ENCODE measurements at regions not wholly inside any gene's neighbourhood (a gene's known extent, or its start where the extent isn't known, plus 50 kb on each side); places are given as distances from the start of the nearest gene placed in this dataset.

- Histone ChIP-seq H3K36me3 (replicated peaks in 1 of 2) (no peaks in the 10 kb centered on the region), H3K4me1 (replicated peaks in 1 of 2) (no peaks in the 10 kb centered on the region), H3K9me3 (replicated peaks in 1 of 3) (no peaks in the 10 kb centered on the region), H3K4me3 (no peak overlapping the region), H3K27me3 (peaks cover 8% of the 10 kb centered on the region), H3K27ac (no peak overlapping the region)
- 75 to 89% (median 80%) methylated on average over 4 of the region's 4 CpGs for WGBS, 4 donors
- intact Hi-C loops (cut with DNase I) = no loop called here
- no peak for DNase-seq
- no peak for TF ChIP-seq CTCF (IDR thresholded peaks at IDR 0.05)
- TF ChIP-seq POLR2A (IDR thresholded peaks at IDR 0.05) = no peak
Observed at GRCh38 chr22:47768027-47768426, 1005.6 kb downstream of the TBC1D22A start.

- TF ChIP-seq POLR2A (IDR thresholded peaks at IDR 0.05) = no peak
- TF ChIP-seq CTCF (IDR thresholded peaks at IDR 0.05) = no peak
- Histone ChIP-seq H3K27me3 (peaks cover 8% of the 10 kb centered on the region), H3K9me3 (replicated peaks in 1 of 3) (no peaks in the 10 kb centered on the region), H3K4me1 (replicated peaks in 1 of 2) (no peaks in the 10 kb centered on the region), H3K4me3 (no peak overlapping the region), H3K36me3 (replicated peaks in 1 of 2) (no peaks in the 10 kb centered on the region), H3K27ac (no peak overlapping the region)
- intact Hi-C loops (cut with DNase I) = no loop called here
- 62 to 74% (median 72%) methylated on average over 4 to 5 of the region's 5 CpGs for WGBS, 4 donors
- DNase-seq = no peak
Observed at GRCh38 chr22:47767403-47767802, 1005.0 kb downstream of the TBC1D22A start.

- no peak for TF ChIP-seq CTCF (IDR thresholded peaks at IDR 0.05)
- TF ChIP-seq POLR2A (IDR thresholded peaks at IDR 0.05) = no peak
- DNase-seq = no peak
- no peak overlapping the region for H3K27ac ChIP-seq
- H3K4me3 ChIP-seq = no peak overlapping the region
- no peaks in the 10 kb centered on the region for H3K9me3 ChIP-seq (replicated peaks in 1 of 3)
- H3K27me3 ChIP-seq = peaks cover 8% of the 10 kb centered on the region
- intact Hi-C loops (cut with DNase I) = no loop called here
- WGBS, 4 donors = 68 to 76% (median 73%) methylated on average over 6 of the region's 6 CpGs
- no peaks in the 10 kb centered on the region for H3K36me3 ChIP-seq (replicated peaks in 1 of 2)
- no peaks in the 10 kb centered on the region for H3K4me1 ChIP-seq (replicated peaks in 1 of 2)
Observed at GRCh38 chr22:47765757-47766156, 1003.3 kb downstream of the TBC1D22A start.

GRCh38 chr22:47762141-47762540 lies 999.7 kb downstream of the TBC1D22A start:
- H3K4me1 ChIP-seq (replicated peaks in 1 of 2) = no peaks in the 10 kb centered on the region
- intact Hi-C loops (cut with DNase I) = no loop called here
- no peaks in the 10 kb centered on the region for H3K36me3 ChIP-seq (replicated peaks in 1 of 2)
- H3K27ac ChIP-seq = no peak overlapping the region
- no peaks in the 10 kb centered on the region for H3K9me3 ChIP-seq (replicated peaks in 1 of 3)
- DNase-seq = no peak
- WGBS, 4 donors = 71 to 100% (median 74%) methylated on average over 2 to 3 of the region's 3 CpGs
- H3K27me3 ChIP-seq = peaks cover 5% of the 10 kb centered on the region
- no peak for TF ChIP-seq POLR2A (IDR thresholded peaks at IDR 0.05)
- no peak for TF ChIP-seq CTCF (IDR thresholded peaks at IDR 0.05)
- no peak overlapping the region for H3K4me3 ChIP-seq

Measured in adrenal gland (tissue), 9 donors.